ENCODE measurements at regions not wholly inside any gene's neighbourhood (a gene's known extent, or its start where the extent isn't known, plus 50 kb on each side); places are given as distances from the start of the nearest gene placed in this dataset.

DNA sequence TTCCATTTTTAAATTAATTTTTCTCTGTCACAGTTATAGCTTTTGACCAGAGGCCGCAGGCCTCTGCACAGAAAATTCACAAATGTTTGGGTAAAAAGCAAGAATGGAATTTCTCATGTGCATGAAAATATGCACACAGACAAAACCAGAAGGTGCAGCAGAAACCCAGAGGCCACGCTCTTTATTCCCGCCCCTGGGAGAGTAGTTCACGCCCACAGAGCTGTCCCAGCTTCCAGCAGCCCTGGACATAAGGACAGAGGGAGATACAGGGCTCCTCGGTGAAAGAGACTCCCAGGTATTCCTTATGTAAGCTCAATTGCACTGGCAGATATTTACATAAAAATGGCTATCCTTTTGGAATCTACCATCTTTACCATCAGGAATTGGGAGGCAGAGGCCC lies 245.2 kb upstream of the NFE2L3 start:
- no peak overlapping the region for H3K4me3 Mint-ChIP-seq
- no peaks in the 10 kb centered on the region for H3K27me3 Mint-ChIP-seq
- no peaks in the 10 kb centered on the region for H3K9me3 Mint-ChIP-seq
- no peak overlapping the region for H3K27ac Mint-ChIP-seq
- no peaks in the 10 kb centered on the region for H3K36me3 Mint-ChIP-seq
- no peaks in the 10 kb centered on the region for H3K4me1 Mint-ChIP-seq

DNA sequence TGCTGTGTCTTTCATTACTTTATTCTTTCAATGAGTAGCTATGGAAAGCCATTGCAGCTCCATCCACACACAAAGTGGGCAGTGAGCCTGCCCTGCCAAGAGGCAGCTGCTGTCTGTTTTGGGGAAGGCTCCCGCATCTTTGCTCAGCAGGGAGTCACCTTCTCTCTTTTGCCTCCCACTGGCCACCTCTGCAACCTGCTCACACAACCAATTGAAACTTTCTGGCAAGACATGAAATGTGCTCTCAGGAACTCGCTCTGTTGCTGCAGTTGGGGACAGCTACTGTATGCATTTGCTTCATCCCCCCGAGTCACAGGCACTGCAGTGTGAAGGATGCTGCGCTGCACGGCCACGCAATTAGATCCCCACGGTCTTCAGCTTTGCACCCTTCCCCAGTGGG lies 244.8 kb upstream of the NFE2L3 start:
- Mint-ChIP-seq H3K9me3 (no peaks in the 10 kb centered on the region), H3K27ac (no peak overlapping the region), H3K4me3 (no peak overlapping the region), H3K36me3 (no peaks in the 10 kb centered on the region), H3K4me1 (no peaks in the 10 kb centered on the region), H3K27me3 (no peaks in the 10 kb centered on the region)

DNA sequence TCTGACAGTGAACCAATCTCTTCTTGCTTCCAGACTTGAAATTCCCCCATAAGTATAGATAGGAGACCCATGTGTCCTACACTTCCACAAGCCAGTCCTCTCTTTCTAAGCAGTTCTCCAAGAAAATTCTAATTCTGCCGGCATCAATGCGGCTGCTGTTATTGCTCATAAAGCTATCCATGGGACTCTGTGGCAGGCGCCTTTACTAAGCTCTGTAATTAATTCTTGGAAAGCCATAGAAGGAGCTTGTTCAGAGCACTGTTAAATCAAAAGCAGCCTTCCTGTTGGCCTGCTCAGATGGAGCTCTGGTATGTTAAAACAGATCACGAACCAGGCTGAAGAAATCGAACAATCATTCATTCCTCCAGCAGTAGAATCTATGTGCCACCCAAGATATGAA lies 244.3 kb upstream of the NFE2L3 start:
- H3K4me3 Mint-ChIP-seq = no peak overlapping the region
- H3K9me3 Mint-ChIP-seq = no peaks in the 10 kb centered on the region
- no peak overlapping the region for H3K27ac Mint-ChIP-seq
- H3K27me3 Mint-ChIP-seq = no peaks in the 10 kb centered on the region
- no peaks in the 10 kb centered on the region for H3K36me3 Mint-ChIP-seq
- H3K4me1 Mint-ChIP-seq = no peaks in the 10 kb centered on the region

DNA sequence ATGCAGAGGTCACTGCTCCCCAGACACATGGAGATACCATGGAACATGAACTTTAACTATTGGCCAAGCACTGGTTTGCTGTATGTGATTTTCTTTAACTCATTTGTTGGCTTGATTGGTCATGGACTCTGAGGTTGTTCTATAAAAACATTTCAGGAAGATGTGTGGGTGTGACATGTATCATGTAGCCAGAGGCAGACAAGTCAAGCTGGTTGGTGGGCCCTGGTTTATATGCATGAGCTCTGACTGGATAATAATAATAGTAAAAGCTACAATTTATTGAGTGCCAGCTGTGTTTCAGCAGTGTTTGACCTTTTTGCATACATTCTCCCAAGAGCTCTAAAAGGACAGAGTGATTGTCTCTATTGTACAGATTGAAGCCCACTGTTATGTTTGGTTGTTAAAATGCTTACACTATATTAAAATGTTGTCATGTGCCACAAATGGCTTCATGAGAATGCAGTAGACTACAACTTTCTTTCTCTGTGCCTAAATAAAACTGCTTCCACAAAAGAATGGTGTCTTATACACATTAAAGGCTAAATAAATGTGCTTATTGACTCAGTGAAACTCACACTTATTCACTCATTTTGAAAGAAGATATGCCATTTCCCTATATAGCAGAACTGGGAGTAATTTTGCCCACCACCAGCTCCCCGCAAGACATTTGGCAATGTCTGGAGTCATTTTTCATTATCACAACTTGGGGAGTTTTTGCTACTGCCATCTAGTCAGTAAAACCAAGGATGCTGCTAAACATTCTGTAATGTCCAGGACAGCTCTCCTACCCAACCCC lies 243.6 kb upstream of the NFE2L3 start:
- no peaks in the 10 kb centered on the region for H3K4me1 Mint-ChIP-seq
- no peaks in the 10 kb centered on the region for H3K9me3 Mint-ChIP-seq
- no peak overlapping the region for H3K27ac Mint-ChIP-seq
- H3K36me3 Mint-ChIP-seq = no peaks in the 10 kb centered on the region
- H3K27me3 Mint-ChIP-seq = no peaks in the 10 kb centered on the region
- no peak overlapping the region for H3K4me3 Mint-ChIP-seq

DNA sequence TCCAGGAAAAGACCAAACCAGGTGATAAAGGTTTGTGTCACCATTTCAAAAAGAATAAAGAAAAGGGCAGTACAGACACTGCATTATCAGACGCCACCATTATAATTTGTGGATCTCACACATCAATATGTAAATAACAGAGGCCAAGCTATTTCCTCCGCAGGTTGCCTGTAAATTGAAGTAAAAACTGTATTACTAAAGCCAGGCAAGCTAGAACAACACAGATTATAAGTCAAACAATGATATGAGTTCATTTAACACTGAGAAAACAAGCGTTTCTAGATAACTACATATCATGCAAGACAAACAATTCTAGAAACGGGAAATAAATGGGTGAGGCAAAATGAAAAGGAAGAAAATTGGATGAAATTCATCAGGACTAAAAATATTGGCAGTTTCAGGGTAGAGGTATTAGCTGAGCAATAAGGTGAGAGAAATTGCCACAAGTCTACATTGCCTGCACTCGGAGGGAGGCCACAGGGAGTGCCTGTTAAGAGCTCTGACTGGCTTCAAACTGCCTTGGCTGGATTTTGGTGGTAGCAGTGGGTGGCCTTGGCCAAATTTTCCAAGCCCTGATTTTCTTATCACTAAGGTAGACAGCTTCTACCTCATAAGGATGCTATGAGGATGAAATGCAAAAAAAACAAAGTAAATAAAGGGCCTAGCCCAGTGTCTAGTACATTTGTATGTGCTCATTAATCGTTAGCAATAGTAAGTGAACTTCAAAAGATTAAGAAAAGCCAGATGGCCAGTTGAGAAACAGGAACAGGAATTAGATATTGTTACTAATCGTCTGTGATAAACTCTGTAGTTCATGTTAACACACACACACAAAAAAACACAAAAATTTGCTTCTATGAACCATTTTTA lies 240.0 kb upstream of the NFE2L3 start:
- Mint-ChIP-seq H3K27me3 (peaks cover 9% of the 10 kb centered on the region), H3K4me3 (no peak overlapping the region), H3K4me1 (no peaks in the 10 kb centered on the region), H3K9me3 (no peaks in the 10 kb centered on the region), H3K36me3 (no peaks in the 10 kb centered on the region), H3K27ac (no peak overlapping the region)

DNA sequence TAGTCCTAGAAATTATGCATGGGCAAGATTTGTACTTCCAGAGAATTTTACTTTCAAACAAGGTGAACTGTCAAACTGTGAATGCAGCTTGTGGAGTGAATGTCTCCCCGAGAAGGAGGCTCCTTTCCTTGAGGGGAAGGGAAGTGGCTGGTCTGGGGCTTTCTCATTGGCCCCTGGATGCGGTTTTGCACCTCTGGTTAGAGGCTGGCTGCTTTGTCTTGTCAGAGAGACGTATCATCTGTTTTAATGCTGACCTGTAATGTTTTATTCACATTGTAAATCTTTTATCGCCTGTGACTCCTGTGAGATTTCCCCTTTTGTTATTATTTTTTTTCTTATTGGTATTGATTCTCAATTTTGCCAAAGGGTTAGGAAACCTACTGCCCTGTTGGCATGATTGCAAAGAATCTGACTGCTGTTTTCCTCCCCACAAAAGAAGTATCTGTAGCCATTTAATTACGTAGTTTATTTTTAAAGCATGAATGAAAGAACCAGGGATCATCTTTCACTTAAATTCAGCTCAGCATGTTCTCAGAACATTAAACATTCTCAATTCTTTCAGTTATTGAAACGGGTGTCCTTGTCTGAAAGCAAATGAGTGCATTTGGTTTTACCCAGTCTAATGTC lies 238.3 kb upstream of the NFE2L3 start:
- Mint-ChIP-seq H3K27ac (no peak overlapping the region), H3K36me3 (peaks cover 7% of the 10 kb centered on the region), H3K9me3 (peaks cover 11% of the 10 kb centered on the region), H3K4me3 (no peak overlapping the region), H3K27me3 (peaks cover 12% of the 10 kb centered on the region), H3K4me1 (no peaks in the 10 kb centered on the region)

DNA sequence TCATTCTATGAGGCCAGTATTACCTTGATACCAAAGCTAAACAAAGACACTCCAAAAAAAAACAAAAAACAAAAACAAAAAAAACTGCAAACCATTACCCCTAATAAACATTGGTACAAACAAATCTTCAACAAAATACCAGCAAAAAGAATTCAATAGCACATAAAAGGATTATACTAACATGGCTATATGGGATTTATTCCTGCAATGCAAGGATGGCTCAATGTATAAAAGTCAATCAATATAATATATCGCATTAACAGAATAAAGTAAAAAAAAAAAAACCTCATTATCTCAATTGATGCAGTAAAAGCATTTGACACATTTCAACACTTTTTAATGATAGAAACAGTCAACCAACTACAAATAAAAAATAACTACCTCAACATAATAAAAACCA lies 233.3 kb upstream of the NFE2L3 start:
- Mint-ChIP-seq H3K9me3 (peaks cover 16% of the 10 kb centered on the region), H3K36me3 (peaks cover 8% of the 10 kb centered on the region), H3K4me1 (no peaks in the 10 kb centered on the region), H3K27me3 (peaks cover 15% of the 10 kb centered on the region), H3K27ac (no peak overlapping the region), H3K4me3 (no peak overlapping the region)

DNA sequence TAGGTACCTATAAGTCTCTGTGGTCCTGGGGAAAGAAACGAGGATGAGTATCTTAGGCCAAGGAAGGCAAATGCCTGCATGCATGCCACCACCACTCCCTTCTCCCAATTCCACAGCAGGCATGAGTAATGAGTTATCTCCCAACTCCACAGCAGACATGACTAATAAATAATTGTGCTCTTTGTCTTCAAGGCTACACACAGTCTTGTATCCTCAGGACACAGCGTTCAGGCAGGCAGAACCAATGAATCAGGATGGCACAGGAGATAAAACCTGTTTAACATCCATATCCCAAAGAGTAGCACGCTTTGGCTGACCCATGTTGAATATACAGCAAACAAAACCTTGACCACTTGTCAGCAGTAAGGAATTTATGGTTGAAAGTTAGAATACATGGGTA lies 229.7 kb upstream of the NFE2L3 start:
- H3K27me3 Mint-ChIP-seq = peaks cover 11% of the 10 kb centered on the region
- H3K4me3 Mint-ChIP-seq = no peak overlapping the region
- H3K4me1 Mint-ChIP-seq = no peaks in the 10 kb centered on the region
- H3K9me3 Mint-ChIP-seq = peaks cover 17% of the 10 kb centered on the region
- no peak overlapping the region for H3K27ac Mint-ChIP-seq
- peaks cover 8% of the 10 kb centered on the region for H3K36me3 Mint-ChIP-seq

DNA sequence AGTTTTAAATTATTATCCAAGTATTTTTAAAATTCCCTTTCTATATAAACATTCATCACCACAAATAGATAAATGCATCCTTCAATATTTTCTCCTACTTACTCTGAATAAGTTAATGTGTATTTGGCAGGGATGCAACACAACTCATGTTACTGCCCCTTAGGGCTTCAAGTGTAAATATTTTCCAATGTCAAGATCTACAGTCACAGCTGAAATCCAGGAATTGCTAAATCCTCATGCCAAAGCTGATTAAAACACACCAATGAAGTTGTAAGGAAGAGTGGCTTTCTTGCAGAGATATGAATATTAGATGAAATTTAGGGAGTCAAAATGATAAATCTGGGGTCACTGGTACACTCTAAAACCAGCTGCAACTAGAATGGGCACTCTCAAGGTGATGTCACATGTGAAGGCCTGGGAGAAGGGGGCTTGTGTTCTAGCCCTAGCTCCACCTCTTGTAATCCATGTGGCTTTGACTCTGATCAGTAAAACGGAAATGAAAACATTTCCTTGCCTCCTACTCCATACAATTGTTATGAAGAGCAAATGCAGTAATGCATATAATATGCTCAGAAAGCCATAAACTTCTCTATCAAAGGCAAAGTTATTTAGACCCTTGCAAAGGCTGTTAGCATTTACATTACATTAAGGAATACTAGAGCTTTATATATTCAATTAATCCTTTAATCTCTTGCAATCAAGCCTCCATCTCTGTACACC lies 228.1 kb upstream of the NFE2L3 start:
- Mint-ChIP-seq H3K4me1 (no peaks in the 10 kb centered on the region), H3K27me3 (peaks cover 11% of the 10 kb centered on the region), H3K36me3 (no peaks in the 10 kb centered on the region), H3K27ac (no peak overlapping the region), H3K9me3 (peaks cover 8% of the 10 kb centered on the region), H3K4me3 (no peak overlapping the region)

DNA sequence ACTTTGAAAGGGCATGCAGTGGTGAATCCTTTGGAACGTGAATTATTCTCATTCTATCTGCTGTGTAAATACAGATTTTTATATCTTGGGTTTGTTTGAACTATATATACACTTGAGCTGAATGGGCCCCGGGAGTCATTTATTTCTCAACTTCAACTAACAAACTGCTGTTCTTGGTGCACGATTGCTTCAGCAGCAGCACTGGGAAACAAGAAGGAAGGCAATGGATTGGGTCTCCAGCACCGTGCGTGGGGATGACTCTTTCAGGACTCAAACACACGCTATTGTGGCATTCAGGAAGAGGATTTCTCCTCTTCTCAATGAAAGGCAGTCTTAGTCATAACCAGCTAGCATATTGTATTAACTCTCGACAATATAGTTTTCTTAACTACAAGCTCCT lies 226.0 kb upstream of the NFE2L3 start:
- Mint-ChIP-seq H3K4me1 (no peaks in the 10 kb centered on the region), H3K27me3 (peaks cover 13% of the 10 kb centered on the region), H3K36me3 (no peaks in the 10 kb centered on the region), H3K4me3 (no peak overlapping the region), H3K9me3 (peaks cover 5% of the 10 kb centered on the region), H3K27ac (no peak overlapping the region)

DNA sequence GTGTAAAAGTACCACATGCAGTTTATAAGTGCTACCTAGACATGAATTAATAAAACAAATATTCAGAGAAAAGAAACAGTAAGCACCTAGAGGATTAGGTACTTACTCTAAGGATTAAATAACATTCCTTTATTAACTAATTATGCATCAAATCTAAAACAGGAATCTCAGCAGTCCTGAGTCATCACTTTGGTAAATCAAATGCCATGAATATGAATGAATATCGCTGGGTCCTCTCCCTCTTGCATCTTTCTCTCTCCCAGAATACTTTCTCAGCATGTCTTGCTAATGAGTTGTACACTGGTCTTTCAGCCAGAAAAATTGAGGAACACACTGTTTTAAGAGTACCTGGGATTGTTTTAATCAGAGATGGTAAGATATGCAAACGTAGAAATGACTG lies 225.5 kb upstream of the NFE2L3 start:
- Mint-ChIP-seq H3K9me3 (peaks cover 5% of the 10 kb centered on the region), H3K4me1 (no peaks in the 10 kb centered on the region), H3K27ac (no peak overlapping the region), H3K4me3 (no peak overlapping the region), H3K27me3 (peaks cover 13% of the 10 kb centered on the region), H3K36me3 (no peaks in the 10 kb centered on the region)

DNA sequence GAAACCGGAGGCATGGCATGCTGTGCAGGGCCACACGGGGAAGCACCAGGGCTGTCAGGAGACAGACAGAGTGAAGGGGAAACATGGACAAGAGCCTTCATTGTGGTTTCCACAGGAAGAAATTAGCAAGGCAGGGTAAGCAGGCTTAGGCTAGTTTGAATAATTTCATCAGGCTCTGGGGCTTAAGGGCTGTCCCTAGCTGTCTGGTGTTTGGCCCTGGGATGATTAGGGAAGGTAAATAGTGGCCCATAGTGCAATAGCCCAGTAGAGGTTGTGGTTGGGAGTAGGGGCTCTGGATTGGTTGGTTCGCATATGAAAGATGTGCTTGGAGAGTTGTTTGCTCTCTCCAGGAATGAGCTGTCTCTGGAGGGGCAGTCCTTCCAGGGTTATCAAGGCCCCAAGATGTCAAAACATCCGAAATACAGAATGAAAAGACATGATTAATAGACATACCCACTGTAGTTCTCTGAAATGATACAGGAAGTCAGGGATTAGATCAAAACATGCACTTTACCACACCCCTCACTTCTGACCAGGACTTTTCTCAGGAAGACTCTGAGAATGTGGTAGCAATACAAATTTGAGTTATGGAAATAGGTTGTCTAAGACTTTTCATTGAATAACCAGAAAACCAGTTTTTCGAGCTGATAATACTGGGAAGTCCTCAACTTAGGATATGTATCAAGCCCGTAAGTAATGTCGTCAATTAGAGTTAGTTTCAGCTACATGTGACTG lies 224.9 kb upstream of the NFE2L3 start:
- Mint-ChIP-seq H3K4me1 (no peaks in the 10 kb centered on the region), H3K27ac (no peak overlapping the region), H3K9me3 (peaks cover 5% of the 10 kb centered on the region), H3K4me3 (no peak overlapping the region), H3K27me3 (peaks cover 13% of the 10 kb centered on the region), H3K36me3 (no peaks in the 10 kb centered on the region)

DNA sequence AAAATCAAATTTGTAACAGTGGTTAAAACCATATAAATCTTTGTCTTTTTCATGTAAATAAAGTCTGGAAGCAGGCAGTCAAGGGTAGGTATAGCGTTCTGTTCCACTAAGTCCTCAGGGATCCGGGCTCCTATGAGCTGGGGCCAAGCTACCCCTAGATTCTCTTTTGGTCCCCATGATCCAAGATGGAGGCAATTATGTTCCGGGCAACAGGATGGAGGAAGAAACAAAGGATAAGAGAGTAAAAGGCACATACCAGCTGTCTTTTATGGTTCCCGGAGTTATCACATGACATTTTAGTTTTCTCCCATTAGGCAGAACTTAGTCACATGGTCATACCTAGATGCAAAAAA lies 224.4 kb upstream of the NFE2L3 start:
- Mint-ChIP-seq H3K36me3 (no peaks in the 10 kb centered on the region), H3K9me3 (peaks cover 5% of the 10 kb centered on the region), H3K4me3 (no peak overlapping the region), H3K4me1 (no peaks in the 10 kb centered on the region), H3K27ac (no peak overlapping the region), H3K27me3 (peaks cover 15% of the 10 kb centered on the region)

DNA sequence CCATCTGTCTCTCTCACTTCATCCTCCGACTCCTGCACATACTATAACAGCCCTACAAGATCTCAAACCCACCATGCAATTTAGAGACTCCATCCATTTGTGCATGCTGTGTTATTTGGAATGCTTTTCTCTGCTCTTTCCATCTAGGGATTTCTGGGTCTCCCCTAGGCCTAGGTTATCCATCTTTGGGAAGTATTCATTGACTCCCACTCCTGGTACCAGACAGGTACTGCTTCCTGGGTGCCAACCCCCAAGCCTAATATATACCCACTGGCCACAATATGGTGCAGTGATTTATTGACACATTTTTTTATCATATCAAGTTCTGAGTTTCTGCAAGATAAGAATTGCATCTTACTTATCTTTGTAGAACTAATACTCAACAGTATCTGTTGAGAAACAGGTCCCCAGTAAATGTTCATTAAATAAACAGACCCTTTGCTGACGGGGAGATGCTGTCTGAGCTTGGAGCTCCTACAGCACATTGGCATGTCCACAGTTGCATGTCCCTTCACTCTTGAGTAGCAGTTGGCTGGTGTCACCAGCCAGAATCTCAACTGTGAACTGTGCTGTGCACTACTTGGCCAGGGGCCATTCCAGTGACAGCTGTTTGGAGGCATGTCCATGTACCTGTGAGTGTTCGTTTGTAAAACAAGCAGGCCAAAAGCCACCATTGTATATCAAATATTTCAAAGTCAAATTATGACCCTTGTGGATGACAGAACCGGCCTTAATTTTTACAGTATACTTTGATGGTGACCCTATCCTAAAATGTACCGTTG lies 223.3 kb upstream of the NFE2L3 start:
- H3K36me3 Mint-ChIP-seq = peaks cover 8% of the 10 kb centered on the region
- H3K4me3 Mint-ChIP-seq = no peak overlapping the region
- H3K9me3 Mint-ChIP-seq = peaks cover 15% of the 10 kb centered on the region
- no peaks in the 10 kb centered on the region for H3K4me1 Mint-ChIP-seq
- peaks cover 23% of the 10 kb centered on the region for H3K27me3 Mint-ChIP-seq
- no peak overlapping the region for H3K27ac Mint-ChIP-seq

Measured in activated naive CD4-positive, alpha-beta T cell treated with anti-CD3 and anti-CD28 coated beads, Interleukin-2, amount 50 U/mL, for 24 hours (primary cell).